ENCODE measurements at regions not wholly inside any gene's neighbourhood (a gene's known extent, or its start where the extent isn't known, plus 50 kb on each side); places are given as distances from the start of the nearest gene placed in this dataset.

- Mint-ChIP-seq H3K27ac (ENCODE audit: unreplicated experiment) (no peak overlapping the region), H3K4me3 (ENCODE audit: unreplicated experiment) (no peak overlapping the region), H3K27me3 (ENCODE audit: unreplicated experiment) (no peaks in the 10 kb centered on the region), H3K36me3 (ENCODE audit: low read depth, unreplicated experiment) (no peaks in the 10 kb centered on the region), H3K4me1 (ENCODE audit: unreplicated experiment) (no peaks in the 10 kb centered on the region), H3K9me3 (ENCODE audit: unreplicated experiment) (no peaks in the 10 kb centered on the region)
- no peak for TF ChIP-seq CTCF (IDR thresholded peaks at IDR 0.05; ENCODE audit: unreplicated experiment)
- no peak for DNase-seq (ENCODE audit: low spot score)
Observed at GRCh38 chr3:160078533-160078932, 89.9 kb downstream of the IL12A start.

GRCh38 chr3:160081958-160082533, 93.4 kb downstream of the IL12A start:
- Mint-ChIP-seq H3K4me1 (ENCODE audit: unreplicated experiment) (no peaks in the 10 kb centered on the region), H3K4me3 (ENCODE audit: unreplicated experiment) (no peak overlapping the region), H3K9me3 (ENCODE audit: unreplicated experiment) (no peaks in the 10 kb centered on the region), H3K27me3 (ENCODE audit: unreplicated experiment) (no peaks in the 10 kb centered on the region), H3K36me3 (ENCODE audit: low read depth, unreplicated experiment) (no peaks in the 10 kb centered on the region), H3K27ac (ENCODE audit: unreplicated experiment) (no peak overlapping the region)
- no peak for TF ChIP-seq CTCF (IDR thresholded peaks at IDR 0.05; ENCODE audit: unreplicated experiment)
- no peak for DNase-seq (ENCODE audit: low spot score)

GRCh38 chr3:160084998-160085397, 96.4 kb downstream of the IL12A start:
- H3K36me3 Mint-ChIP-seq (ENCODE audit: low read depth, unreplicated experiment): no peaks in the 10 kb centered on the region
- no peak for DNase-seq (ENCODE audit: low spot score)
- H3K27ac Mint-ChIP-seq (ENCODE audit: unreplicated experiment): no peak overlapping the region
- H3K9me3 Mint-ChIP-seq (ENCODE audit: unreplicated experiment): no peaks in the 10 kb centered on the region
- H3K27me3 Mint-ChIP-seq (ENCODE audit: unreplicated experiment): no peaks in the 10 kb centered on the region
- no peaks in the 10 kb centered on the region for H3K4me1 Mint-ChIP-seq (ENCODE audit: unreplicated experiment)
- no peak overlapping the region for H3K4me3 Mint-ChIP-seq (ENCODE audit: unreplicated experiment)
- TF ChIP-seq CTCF (IDR thresholded peaks at IDR 0.05; ENCODE audit: unreplicated experiment): no peak

- no peak for TF ChIP-seq CTCF (IDR thresholded peaks at IDR 0.05; ENCODE audit: unreplicated experiment)
- Mint-ChIP-seq H3K36me3 (ENCODE audit: low read depth, unreplicated experiment) (no peaks in the 10 kb centered on the region), H3K9me3 (ENCODE audit: unreplicated experiment) (no peaks in the 10 kb centered on the region), H3K27ac (ENCODE audit: unreplicated experiment) (no peak overlapping the region), H3K27me3 (ENCODE audit: unreplicated experiment) (no peaks in the 10 kb centered on the region), H3K4me1 (ENCODE audit: unreplicated experiment) (no peaks in the 10 kb centered on the region), H3K4me3 (ENCODE audit: unreplicated experiment) (no peak overlapping the region)
- DNase-seq (ENCODE audit: low spot score): no peak
Observed at GRCh38 chr3:160088492-160089137, 100.0 kb downstream of the IL12A start.

GRCh38 chr3:160090653-160091052, 102.0 kb downstream of the IL12A start:
- Mint-ChIP-seq H3K27ac (ENCODE audit: unreplicated experiment) (no peak overlapping the region), H3K27me3 (ENCODE audit: unreplicated experiment) (no peaks in the 10 kb centered on the region), H3K36me3 (ENCODE audit: low read depth, unreplicated experiment) (no peaks in the 10 kb centered on the region), H3K4me1 (ENCODE audit: unreplicated experiment) (no peaks in the 10 kb centered on the region), H3K9me3 (ENCODE audit: unreplicated experiment) (no peaks in the 10 kb centered on the region), H3K4me3 (ENCODE audit: unreplicated experiment) (no peak overlapping the region)
- no peak for TF ChIP-seq CTCF (IDR thresholded peaks at IDR 0.05; ENCODE audit: unreplicated experiment)
- DNase-seq (ENCODE audit: low spot score): no peak
